B cell (primary cell): ENCODE measurements at regions not wholly inside any gene's neighbourhood (a gene's known extent, or its start where the extent isn't known, plus 50 kb on each side); places are given as distances from the start of the nearest gene placed in this dataset.

Experiments used
- ATAC-seq: fragments of 200-7000 bp; cut with Tn5 transposase; one replicate; pipeline ENCODE4 v1.10.0; 2021; ENCODE audit warnings: low read depth, mild to moderate bottlenecking, moderate number of reproducible peaks, moderate library complexity
- CTCF ChIA-PET: fragments of 350-600 bp; sonication (Branson Sonifier 250); formaldehyde crosslinking; loops from one replicate; lab custom pipeline; 2021; ENCODE audit warnings: antibody characterized with exemption, inconsistent platforms; lab: Charles Lee
- POLR2A ChIA-PET: fragments of 350-600 bp; sonication (Branson Sonifier 250); formaldehyde crosslinking; loops from one replicate; lab custom pipeline; 2021; ENCODE audit warnings: antibody characterized with exemption; lab: Charles Lee
- DNase-seq: peaks from one replicate; pipeline ENCODE4 v3.0.0; 2013
- H2AFZ ChIP-seq: 2 replicates; pipeline ENCODE4 v1.6.1; 2012; ENCODE audit warnings: mild to moderate bottlenecking, low read depth, low read length; ENCODE audit not compliant: insufficient read depth, poor library complexity, severe bottlenecking
- H3K27ac ChIP-seq, 2 donors: 1 replicate in 1 of 2; 2 replicates in 1 of 2; pipeline ENCODE4 v1.5.1; 2012 to 2013; ENCODE audit warnings: low read length in 2 of 2, mild to moderate bottlenecking in 2 of 2, moderate library complexity in 1 of 2
- H3K27me3 ChIP-seq, 4 experiments: fragments of 200-600 bp in 1 of 4; sonication (generic) in 1 of 4; replicated peaks in 1 of 4; 1 replicate in 2 of 4; 2 replicates in 2 of 4; pipeline versions ENCODE4 v1.6.1 to v1.7.0; 2013 to 2016; ENCODE audit warnings: low read length in 3 of 4, mild to moderate bottlenecking in 2 of 4, mixed read lengths in 1 of 4, moderate library complexity in 1 of 4; ENCODE audit not compliant: insufficient read depth in 4 of 4, control insufficient read depth in 3 of 4; ENCODE audit errors: control extremely low read depth in 1 of 4
- H3K36me3 ChIP-seq, 2 experiments: replicated peaks in 1 of 2; 1 replicate in 1 of 2; 2 replicates in 1 of 2; pipeline versions ENCODE4 v1.6.1 to v1.7.1; 2013; ENCODE audit warnings: low read length in 1 of 2; ENCODE audit not compliant: insufficient read depth in 2 of 2, control insufficient read depth in 1 of 2; ENCODE audit errors: control extremely low read depth in 1 of 2, extremely low read depth in 1 of 2
- H3K4me1 ChIP-seq, 2 donors: fragments of 200-600 bp in 1 of 2; sonication (generic) in 1 of 2; 1 replicate in 1 of 2; 2 replicates in 1 of 2; pipeline versions ENCODE4 v1.5.1 to v1.6.1; 2013 to 2017; ENCODE audit warnings: low read length in 2 of 2; ENCODE audit not compliant: control insufficient read depth in 2 of 2, insufficient read depth in 2 of 2
- H3K4me2 ChIP-seq: replicated peaks from 2 replicates; pipeline ENCODE3; 2012; ENCODE audit warnings: mild to moderate bottlenecking, low read depth, low read length; ENCODE audit not compliant: poor library complexity, severe bottlenecking
- H3K4me3 ChIP-seq, 5 experiments: fragments of 200-600 bp in 1 of 5; sonication (generic) in 1 of 5; 1 replicate in 3 of 5; 2 replicates in 2 of 5; pipeline versions ENCODE4 v1.5.1 to v1.7.0; 2011 to 2016; ENCODE audit warnings: low read length in 4 of 5, mild to moderate bottlenecking in 4 of 5, low read depth in 2 of 5, control low read depth in 1 of 5, moderate library complexity in 1 of 5; ENCODE audit not compliant: insufficient read depth in 1 of 5; ENCODE audit errors: control extremely low read depth in 1 of 5, extremely low read depth in 1 of 5
- H3K79me2 ChIP-seq: fragments of 200-600 bp; sonication (generic); one replicate; pipeline ENCODE4 v1.6.0; 2016; ENCODE audit warnings: low read length; ENCODE audit not compliant: control insufficient read depth, insufficient read depth
- H3K9ac ChIP-seq: fragments of 200-600 bp; sonication (generic); 2 replicates; pipeline ENCODE4 v1.6.1; 2017; ENCODE audit warnings: mild to moderate bottlenecking, low read length, moderate library complexity
- H3K9me3 ChIP-seq, 3 donors: one replicate each; pipeline versions ENCODE4 v1.6.1 to v1.7.1; 2013; ENCODE audit warnings: low read length in 2 of 3; ENCODE audit not compliant: control insufficient read depth in 2 of 3, insufficient read depth in 1 of 3; ENCODE audit errors: control extremely low read depth in 1 of 3
- H4K20me1 ChIP-seq: 2 replicates; pipeline ENCODE4 v1.6.0; 2012; ENCODE audit warnings: mild to moderate bottlenecking, low read length; ENCODE audit not compliant: insufficient read depth, control insufficient read depth, poor library complexity, severe bottlenecking
- H3K27ac Mint-ChIP-seq: one replicate; pipeline ENCODE4 v1.8.0; 2021; ENCODE audit warnings: mixed read lengths
- H3K27me3 Mint-ChIP-seq: one replicate; pipeline ENCODE4 v1.8.0; 2021; ENCODE audit warnings: mixed read lengths
- H3K4me1 Mint-ChIP-seq: one replicate; pipeline ENCODE4 v1.8.0; 2021; ENCODE audit warnings: mixed read lengths
- H3K4me3 Mint-ChIP-seq: one replicate; pipeline ENCODE4 v1.8.0; 2021; ENCODE audit warnings: mixed read lengths
- H3K9me3 Mint-ChIP-seq: one replicate; pipeline ENCODE4 v1.8.0; 2022; ENCODE audit warnings: mixed read lengths; ENCODE audit not compliant: insufficient read depth
- CTCF ChIP-seq: fragments of 200-600 bp; IDR thresholded peaks from one replicate; pipeline ENCODE4 v1.8.0; 2022; ENCODE audit warnings: antibody characterized with exemption, mild to moderate bottlenecking
- EZH2 ChIP-seq: IDR thresholded peaks from 2 replicates; pipeline ENCODE4 v1.6.1; 2012; ENCODE audit warnings: borderline replicate concordance, low read depth, mild to moderate bottlenecking, moderate library complexity, low read length; ENCODE audit not compliant: insufficient read depth, poor library complexity, severe bottlenecking
- WGBS: methylation state at CpG from one replicate; pipeline ENCODE4 v1.1.5; 2013; ENCODE audit warnings: missing lambda C conversion rate; ENCODE audit not compliant: insufficient coverage; 5-methylcytosine and 5-hydroxymethylcytosine counted together
- intact Hi-C: fragments of 100-400 bp; cut with micrococcal nuclease; formaldehyde crosslinking; loops from one replicate; pipeline ENCODE4 v1.10.0; 2022

GRCh38 chr3:130596484-130596883 is 79.5 kb downstream of the COL6A6 start:
- Mint-ChIP-seq H3K9me3 (peaks cover 5% of the 10 kb centered on the region), H3K4me1 (no peaks in the 10 kb centered on the region), H3K27me3 (peaks cover 10% of the 10 kb centered on the region), H3K27ac (no peak overlapping the region), H3K4me3 (no peak overlapping the region)
- Histone ChIP-seq H3K79me2 (no peaks in the 10 kb centered on the region), H3K9ac (no peak overlapping the region), H3K4me3 (no peak overlapping the region), H3K36me3 (no peaks in the 10 kb centered on the region), H4K20me1 (no peaks in the 10 kb centered on the region), H3K27ac (no peak overlapping the region), H2AFZ (no peak overlapping the region), H3K27me3 (no peaks in the 10 kb centered on the region), H3K4me2 (no peak overlapping the region), H3K9me3 (peaks cover 0 to 5% (median 1%) of the 10 kb centered on the region in 3 donors), H3K4me1 (no peaks in the 10 kb centered on the region)
- TF ChIP-seq EZH2, result no peak
- no peak for TF ChIP-seq CTCF
- no CpG with 5 or more reads among the region's 2 CpGs for WGBS
- POLR2A ChIA-PET, result no interaction called here
- CTCF ChIA-PET, result no interaction called here
- ATAC-seq (no peak), DNase-seq (no peak)
- intact Hi-C loops, result no loop called here

- ChIA-PET CTCF (no interaction called here), POLR2A (no interaction called here)
- Histone ChIP-seq H3K27me3 (no peaks in the 10 kb centered on the region), H3K27ac (no peak overlapping the region), H3K9ac (no peak overlapping the region), H3K9me3 (peaks cover 1 to 5% (median 5%) of the 10 kb centered on the region in 3 donors), H3K4me2 (no peak overlapping the region), H4K20me1 (no peaks in the 10 kb centered on the region), H2AFZ (no peak overlapping the region), H3K4me1 (no peaks in the 10 kb centered on the region), H3K36me3 (no peaks in the 10 kb centered on the region), H3K79me2 (no peaks in the 10 kb centered on the region), H3K4me3 (no peak overlapping the region)
- intact Hi-C loops, result no loop called here
- Mint-ChIP-seq H3K4me3 (no peak overlapping the region), H3K4me1 (no peaks in the 10 kb centered on the region), H3K27me3 (no peaks in the 10 kb centered on the region), H3K27ac (no peak overlapping the region), H3K9me3 (peaks cover 10% of the 10 kb centered on the region)
- DNase-seq (no peak), ATAC-seq (no peak)
- no CpG with 5 or more reads among the region's 4 CpGs for WGBS
- TF ChIP-seq CTCF (no peak), EZH2 (no peak)
These were observed 84.5 kb downstream of the COL6A6 start for GRCh38 chr3:130601442-130601971.
